ENCODE measurements at regions not wholly inside any gene's neighbourhood (a gene's known extent, or its start where the extent isn't known, plus 50 kb on each side); places are given as distances from the start of the nearest gene placed in this dataset.

DNA sequence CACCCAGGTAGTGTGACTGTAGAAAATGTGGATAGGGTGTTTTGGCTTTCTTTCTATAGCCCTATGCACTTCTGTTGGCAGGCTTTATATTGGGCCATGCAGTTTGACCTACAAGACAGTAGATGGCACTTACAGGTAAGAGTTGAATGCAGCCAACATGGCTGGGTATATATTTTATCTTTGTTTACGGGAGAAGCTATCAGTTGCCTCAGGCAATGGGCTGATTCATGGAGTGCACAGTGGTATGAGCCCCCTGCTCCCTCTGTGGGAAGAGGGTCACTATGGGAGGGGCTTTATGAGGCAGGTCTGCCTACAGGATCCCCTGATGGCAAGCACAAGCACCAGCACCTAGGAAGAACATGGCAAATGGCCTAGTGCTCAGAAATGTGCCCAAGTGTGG is 301.2 kb upstream of the CDIN1 start:
- TF ChIP-seq, protein P1, sequence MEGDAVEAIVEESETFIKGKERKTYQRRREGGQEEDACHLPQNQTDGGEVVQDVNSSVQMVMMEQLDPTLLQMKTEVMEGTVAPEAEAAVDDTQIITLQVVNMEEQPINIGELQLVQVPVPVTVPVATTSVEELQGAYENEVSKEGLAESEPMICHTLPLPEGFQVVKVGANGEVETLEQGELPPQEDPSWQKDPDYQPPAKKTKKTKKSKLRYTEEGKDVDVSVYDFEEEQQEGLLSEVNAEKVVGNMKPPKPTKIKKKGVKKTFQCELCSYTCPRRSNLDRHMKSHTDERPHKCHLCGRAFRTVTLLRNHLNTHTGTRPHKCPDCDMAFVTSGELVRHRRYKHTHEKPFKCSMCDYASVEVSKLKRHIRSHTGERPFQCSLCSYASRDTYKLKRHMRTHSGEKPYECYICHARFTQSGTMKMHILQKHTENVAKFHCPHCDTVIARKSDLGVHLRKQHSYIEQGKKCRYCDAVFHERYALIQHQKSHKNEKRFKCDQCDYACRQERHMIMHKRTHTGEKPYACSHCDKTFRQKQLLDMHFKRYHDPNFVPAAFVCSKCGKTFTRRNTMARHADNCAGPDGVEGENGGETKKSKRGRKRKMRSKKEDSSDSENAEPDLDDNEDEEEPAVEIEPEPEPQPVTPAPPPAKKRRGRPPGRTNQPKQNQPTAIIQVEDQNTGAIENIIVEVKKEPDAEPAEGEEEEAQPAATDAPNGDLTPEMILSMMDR (IDR thresholded peaks at IDR 0.05): no peak
- no peak for DNase-seq (ENCODE audit: low spot score)
- H3K36me3 ChIP-seq: no peaks in the 10 kb centered on the region

DNA sequence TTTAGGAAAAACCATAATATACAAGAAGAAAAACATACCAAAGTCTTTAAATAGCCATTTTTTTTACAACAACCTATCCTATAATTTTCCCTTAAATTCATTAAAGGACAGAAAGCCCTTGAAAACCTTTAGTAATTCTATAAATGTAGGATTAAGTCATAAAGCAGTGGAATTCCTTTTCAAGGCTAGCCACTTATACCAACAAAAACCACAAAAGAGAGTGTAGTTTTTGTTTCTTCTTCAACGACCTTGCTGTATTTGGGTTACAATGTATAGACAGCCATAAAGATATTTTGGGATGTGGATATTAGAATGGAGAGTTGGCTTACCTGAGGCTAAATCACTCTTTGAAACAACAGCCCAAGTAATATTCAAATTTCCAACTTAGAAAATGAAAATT is 296.6 kb upstream of the CDIN1 start:
- H3K36me3 ChIP-seq: no peaks in the 10 kb centered on the region
- no peak overlapping the region for H3K27ac ChIP-seq
- H3K4me3 ChIP-seq: no peak overlapping the region
- no peaks in the 10 kb centered on the region for H3K4me1 ChIP-seq
- DNase-seq (ENCODE audit: low spot score): no peak
- no peaks in the 10 kb centered on the region for H3K27me3 ChIP-seq
- peaks cover 0 to 17% of the 10 kb centered on the region in 2 donors for H3K9me3 ChIP-seq
- TF ChIP-seq, protein P1 (IDR thresholded peaks at IDR 0.05): no peak

More for the DNA sequence above, 301.2 kb upstream of the CDIN1 start:
- Histone ChIP-seq H3K4me1 (no peaks in the 10 kb centered on the region), H3K4me3 (no peak overlapping the region), H3K27ac (no peak overlapping the region), H3K9me3 (peaks cover 0 to 31% of the 10 kb centered on the region in 2 donors), H3K27me3 (no peaks in the 10 kb centered on the region)

DNA sequence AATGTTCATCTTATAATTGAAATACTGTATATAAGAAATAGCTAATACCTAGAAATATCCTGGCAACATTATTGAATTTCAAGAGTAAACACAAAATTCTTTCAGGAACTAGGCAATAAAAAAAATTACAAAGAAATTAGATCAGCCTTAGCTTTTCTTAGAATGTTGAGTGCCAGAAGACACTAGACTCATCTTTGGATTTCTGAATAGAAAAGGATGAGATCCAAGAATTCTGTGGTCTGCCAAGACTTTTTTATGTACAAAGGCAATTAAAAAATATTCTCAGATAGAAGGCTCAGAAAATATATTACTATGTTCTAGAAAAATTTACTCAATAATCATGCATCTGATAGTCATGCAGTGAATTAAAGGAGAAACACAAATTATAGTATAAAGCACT is 294.5 kb upstream of the CDIN1 start:
- Histone ChIP-seq H3K9me3 (peaks cover 0 to 1% of the 10 kb centered on the region in 2 donors), H3K4me3 (no peak overlapping the region)

DNA sequence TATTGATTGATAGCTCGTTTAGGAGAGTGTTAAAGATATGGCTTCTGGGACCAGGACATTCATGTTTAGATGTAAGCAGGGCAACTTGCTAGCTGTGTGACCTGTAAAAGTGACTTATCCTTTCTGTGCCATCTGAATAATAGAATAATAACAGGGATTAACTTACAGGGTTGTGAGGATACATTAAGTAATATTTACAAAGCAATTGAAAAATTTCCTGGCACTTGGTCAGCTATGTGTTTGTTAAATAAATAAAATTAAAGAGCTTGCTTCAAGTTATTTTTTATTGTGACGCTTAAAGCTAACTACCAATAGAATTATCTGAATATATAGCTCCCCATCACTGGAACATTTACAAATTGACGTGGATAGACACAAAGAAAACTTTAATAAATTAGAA is 287.9 kb upstream of the CDIN1 start:
- no peak overlapping the region for H3K27ac ChIP-seq
- no peaks in the 10 kb centered on the region for H3K27me3 ChIP-seq
- TF ChIP-seq, protein P1 (IDR thresholded peaks at IDR 0.05): no peak
- no peaks in the 10 kb centered on the region for H3K9me3 ChIP-seq
- no peaks in the 10 kb centered on the region for H3K4me1 ChIP-seq
- H3K4me3 ChIP-seq: no peak overlapping the region
- no peaks in the 10 kb centered on the region for H3K36me3 ChIP-seq
- DNase-seq (ENCODE audit: low spot score): no peak

More for the DNA sequence above, 294.5 kb upstream of the CDIN1 start:
- H3K4me1 ChIP-seq: no peaks in the 10 kb centered on the region
- no peaks in the 10 kb centered on the region for H3K36me3 ChIP-seq
- no peak overlapping the region for H3K27ac ChIP-seq
- no peaks in the 10 kb centered on the region for H3K27me3 ChIP-seq
- TF ChIP-seq, protein P1 (IDR thresholded peaks at IDR 0.05): no peak
- DNase-seq (ENCODE audit: low spot score): no peak

DNA sequence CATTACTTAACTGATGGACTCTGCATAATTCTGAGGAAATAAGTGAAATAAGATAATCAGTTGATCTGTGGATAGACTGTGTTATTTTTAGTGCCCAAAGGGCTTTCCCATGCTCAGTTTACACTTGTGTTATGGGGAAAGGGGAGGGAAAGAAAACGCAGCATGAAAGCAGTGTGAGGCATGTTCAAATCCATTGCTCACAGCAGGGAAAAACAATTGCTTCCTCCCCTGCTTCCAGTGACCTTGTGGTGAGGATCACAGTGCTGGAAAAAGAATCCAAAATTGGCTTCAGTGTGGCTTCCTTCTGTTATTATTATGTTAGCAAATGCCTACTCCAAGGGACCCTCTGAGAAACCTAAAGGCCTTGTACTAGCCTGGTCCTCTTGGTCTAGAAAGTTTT is 285.1 kb upstream of the CDIN1 start:
- H3K36me3 ChIP-seq: no peaks in the 10 kb centered on the region
- no peak overlapping the region for H3K27ac ChIP-seq
- no peaks in the 10 kb centered on the region for H3K9me3 ChIP-seq
- no peak overlapping the region for H3K4me3 ChIP-seq
- H3K4me1 ChIP-seq: no peaks in the 10 kb centered on the region
- TF ChIP-seq, protein P1 (IDR thresholded peaks at IDR 0.05): no peak
- DNase-seq (ENCODE audit: low spot score): no peak
- no peaks in the 10 kb centered on the region for H3K27me3 ChIP-seq

DNA sequence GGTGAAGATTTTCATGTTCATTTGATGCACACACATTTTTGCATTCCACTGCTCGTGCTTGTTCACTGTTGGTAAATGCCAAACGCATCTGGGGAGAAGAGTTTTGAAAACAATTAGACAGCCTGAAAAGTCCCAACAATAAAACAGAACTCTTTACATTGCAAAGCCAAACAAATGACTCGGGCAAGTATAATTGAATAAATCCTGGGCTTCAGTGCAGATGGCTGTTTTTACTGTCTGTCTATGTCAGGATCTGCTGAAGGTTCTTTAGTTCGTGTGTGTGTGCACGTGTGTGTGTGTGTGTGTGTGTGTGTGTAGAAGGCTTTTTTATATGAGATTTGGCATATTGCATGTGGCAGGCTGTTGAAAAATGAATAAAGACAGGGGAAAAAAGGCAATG is 277.5 kb upstream of the CDIN1 start:
- H3K36me3 ChIP-seq: no peaks in the 10 kb centered on the region
- no peaks in the 10 kb centered on the region for H3K27me3 ChIP-seq
- TF ChIP-seq, protein P1 (IDR thresholded peaks at IDR 0.05): no peak
- H3K4me3 ChIP-seq: no peak overlapping the region
- no peaks in the 10 kb centered on the region for H3K4me1 ChIP-seq
- DNase-seq (ENCODE audit: low spot score): no peak
- no peaks in the 10 kb centered on the region for H3K9me3 ChIP-seq
- no peak overlapping the region for H3K27ac ChIP-seq

All from right atrium auricular region (tissue), 2 donors.